ENCODE measurements at regions not wholly inside any gene's neighbourhood (a gene's known extent, or its start where the extent isn't known, plus 50 kb on each side); places are given as distances from the start of the nearest gene placed in this dataset.

DNA sequence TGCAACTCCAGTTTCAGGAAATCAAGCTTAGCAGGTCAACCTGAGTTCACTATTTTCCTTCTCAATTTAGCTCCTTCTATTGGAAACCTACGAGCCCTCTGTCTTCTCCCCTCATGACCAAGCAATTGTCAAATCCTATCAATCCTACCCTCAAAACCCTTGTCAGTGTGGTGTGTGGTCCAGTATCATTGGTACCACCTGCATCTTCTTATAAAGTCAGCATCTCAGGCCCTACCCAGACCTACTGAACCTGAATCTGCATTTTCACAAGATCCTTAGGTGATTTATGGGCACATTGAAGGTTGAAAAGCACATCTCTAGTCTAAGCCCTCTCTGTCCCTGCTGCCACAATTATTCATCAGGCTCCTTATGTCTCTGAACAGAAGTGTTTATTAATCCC, 77.6 kb upstream of the NR4A3 start:
- peak overlapping the region; percentile 56; the same call in 1 of the 2 replicates for H3K18ac ChIP-seq (ENCODE audit: extremely low read depth, low read length)
- no peak overlapping the region for H3K56ac ChIP-seq (replicated peaks; ENCODE audit: insufficient read length, low read depth, low read length)
- POLR2A ChIA-PET (ENCODE audit: partially characterized antibody) = no interaction called here
- no peak overlapping the region for H2BK120ac ChIP-seq (replicated peaks; ENCODE audit: low read depth, low read length)
- H4K20me1 ChIP-seq (replicated peaks in 1 of 2; ENCODE audit: control insufficient read depth in 1 of 2, insufficient read depth in 2 of 2, low read length in 2 of 2) = no peaks in the 10 kb centered on the region
- 94% methylated on average over 1 of the region's 1 CpG; no CpG with 5 or more reads in 1 of the 2 experiments for WGBS, 2 experiments (ENCODE audit: extremely low coverage in 1 of 2, insufficient coverage in 1 of 2, insufficient read length in 1 of 2, insufficient replicate concordance in 2 of 2, low coverage in 1 of 2, low lambda C conversion rate in 2 of 2, missing lambda C conversion rate in 1 of 2)
- H2BK5ac ChIP-seq (ENCODE audit: low read depth, low read length) = peak overlapping the region; percentile 63; the same call in 1 of the 2 replicates
- H4K5ac ChIP-seq (ENCODE audit: insufficient read length, low read depth, low read length) = no peak overlapping the region
- H3K79me2 ChIP-seq (ENCODE audit: control insufficient read depth in 1 of 2, insufficient read depth in 2 of 2, low read length in 2 of 2) = no peaks in the 10 kb centered on the region
- no peak overlapping the region for H3K4me2 ChIP-seq (ENCODE audit: insufficient read depth in 1 of 2, low read depth in 2 of 2, low read length in 2 of 2)
- H4K8ac ChIP-seq (ENCODE audit: extremely low read depth, insufficient read depth, low read length) = no peak overlapping the region
- H3K9ac ChIP-seq (replicated peaks in 1 of 4; ENCODE audit: extremely low read depth in 1 of 4, low read depth in 3 of 4, low read length in 3 of 4) = no peak overlapping the region
- DNase-seq (ENCODE audit: low read depth in 1 of 2, low spot score in 2 of 2) (no peak), FAIRE-seq (no peak)
- H4K91ac ChIP-seq (replicated peaks; ENCODE audit: insufficient read length, low read length) = no peak overlapping the region
- CTCF ChIA-PET (ENCODE audit: partially characterized antibody) = no interaction called here
- H3K23me2 ChIP-seq (ENCODE audit: low read depth, low read length) = no peaks in the 10 kb centered on the region
- H2AFZ ChIP-seq (ENCODE audit: low read length) = 0 out of 2 replicates have a peak overlapping the region, but pooled peaks have one; percentile 86
- H3K4me1 ChIP-seq (replicated peaks in 1 of 4; ENCODE audit: control insufficient read depth in 3 of 4, insufficient read depth in 4 of 4, low read length in 3 of 4) = peaks cover 0 to 4% (median 0%) of the 10 kb centered on the region in 4 experiments; a peak in 2 of 7 replicates
- 0 out of 2 replicates have a peak overlapping the region, but pooled peaks have one; percentile 28 for H2BK12ac ChIP-seq (ENCODE audit: low read depth, low read length)
- no peak overlapping the region for H3K4ac ChIP-seq (replicated peaks; ENCODE audit: insufficient read length, low read depth, low read length)
- no peaks in the 10 kb centered on the region for H3K36me3 ChIP-seq (ENCODE audit: control insufficient read depth in 2 of 4, insufficient read depth in 4 of 4, low read length in 3 of 4)
- no peaks in the 10 kb centered on the region for H3K27me3 ChIP-seq (replicated peaks in 1 of 4; ENCODE audit: control insufficient read depth in 3 of 4, extremely low read depth in 1 of 4, insufficient read depth in 3 of 4, low read length in 3 of 4)
- no peak overlapping the region for H3K23ac ChIP-seq (ENCODE audit: insufficient read length)
- no peak overlapping the region for H3K14ac ChIP-seq (ENCODE audit: insufficient read length)
- peak overlapping the region; percentile 83; the same call in 1 of the 2 replicates for H2BK20ac ChIP-seq (ENCODE audit: low read length)
- H3K4me3 ChIP-seq (ENCODE audit: extremely low read depth in 1 of 4, insufficient read depth in 2 of 4, low read depth in 3 of 4, low read length in 4 of 4) = no peak overlapping the region
- H3K79me1 ChIP-seq (ENCODE audit: low read depth, low read length) = no peaks in the 10 kb centered on the region
- H2BK15ac ChIP-seq (ENCODE audit: low read length) = 0 out of 2 replicates have a peak overlapping the region, but pooled peaks have one; percentile 36
- H2AK5ac ChIP-seq (ENCODE audit: low read depth, low read length) = no peak overlapping the region
- H3K9me3 ChIP-seq (ENCODE audit: insufficient read depth in 2 of 2, low read depth in 1 of 2, low read length in 1 of 2) = no peaks in the 10 kb centered on the region
- H3K27ac ChIP-seq (ENCODE audit: low read depth, low read length) = no peak overlapping the region
- TF ChIP-seq BACH1 (IDR thresholded peaks at IDR 0.05; ENCODE audit: low read length) = no peak
- TF ChIP-seq CREB1 (IDR thresholded peaks at IDR 0.05) = no peak
- TF ChIP-seq RXRA (IDR thresholded peaks at IDR 0.05; ENCODE audit: insufficient read depth, low read depth, low read length) = no peak
- TF ChIP-seq POLR2A (IDR thresholded peaks at IDR 0.05; ENCODE audit: control extremely low read depth in 1 of 2, low read depth in 2 of 2, low read length in 2 of 2) = no peak
- TF ChIP-seq TBP (IDR thresholded peaks at IDR 0.05; ENCODE audit: low read depth, low read length) = no peak
- TF ChIP-seq SP4 (IDR thresholded peaks at IDR 0.05; ENCODE audit: low read length) = no peak
- TF ChIP-seq NRF1 (IDR thresholded peaks at IDR 0.05; ENCODE audit: low read depth, low read length) = no peak
- TF ChIP-seq NANOG (IDR thresholded peaks at IDR 0.05; ENCODE audit: insufficient read depth, low read depth, low read length, poor library complexity, severe bottlenecking) = no peak
- no peak for TF ChIP-seq TCF12 (IDR thresholded peaks at IDR 0.05; ENCODE audit: low read depth, low read length)
- no peak for TF ChIP-seq POU5F1 (IDR thresholded peaks at IDR 0.05; ENCODE audit: low read depth, low read length)
- TF ChIP-seq GABPA (IDR thresholded peaks at IDR 0.05; ENCODE audit: borderline replicate concordance, insufficient read depth, low read length) = no peak
- TF ChIP-seq CEBPB (IDR thresholded peaks at IDR 0.05; ENCODE audit: low read depth, low read length) = no peak
- TF ChIP-seq SP2 (IDR thresholded peaks at IDR 0.05; ENCODE audit: low read length) = no peak
- TF ChIP-seq KDM5A (IDR thresholded peaks at IDR 0.05; ENCODE audit: low read length) = no peak
- TF ChIP-seq CHD1 (IDR thresholded peaks at IDR 0.05; ENCODE audit: low read depth, low read length) = no peak
- no peak for TF ChIP-seq JUN (IDR thresholded peaks at IDR 0.05; ENCODE audit: low read depth, low read length)
- TF ChIP-seq SIN3A (conservative IDR thresholded peaks at IDR 0.05 in 1 of 2, IDR thresholded peaks at IDR 0.05 in 1 of 2; ENCODE audit: low read depth in 1 of 2, low read length in 2 of 2) = no peak
